ENCODE measurements at regions not wholly inside any gene's neighbourhood (a gene's known extent, or its start where the extent isn't known, plus 50 kb on each side); places are given as distances from the start of the nearest gene placed in this dataset.

- TF ChIP-seq PATZ1 (CRISPR knock-in tag; IDR thresholded peaks at IDR 0.05) (no peak), NCOA2 (CRISPR knock-in tag; IDR thresholded peaks at IDR 0.05) (no peak), CTCF (CRISPR knock-in tag; IDR thresholded peaks at IDR 0.05) (no peak), SETDB1 (CRISPR knock-in tag; IDR thresholded peaks at IDR 0.05; ENCODE audit: borderline replicate concordance) (no peak), YY1 (IDR thresholded peaks at IDR 0.05; ENCODE audit: insufficient read depth, insufficient replicate concordance, low read depth, low read length) (no peak), ZNF431 (CRISPR knock-in tag; IDR thresholded peaks at IDR 0.05; ENCODE audit: borderline replicate concordance, low read depth) (no peak), RFX3 (CRISPR knock-in tag; IDR thresholded peaks at IDR 0.05) (no peak), ZNF318 (CRISPR knock-in tag; IDR thresholded peaks at IDR 0.05) (no peak), CC2D1A (CRISPR knock-in tag; IDR thresholded peaks at IDR 0.05) (no peak), BRD4 (CRISPR knock-in tag; IDR thresholded peaks at IDR 0.05) (no peak), ZNF646 (CRISPR knock-in tag; IDR thresholded peaks at IDR 0.05) (no peak), ZKSCAN1 (IDR thresholded peaks at IDR 0.05; ENCODE audit: low read length) (no peak), POLR2AphosphoS2 (IDR thresholded peaks at IDR 0.05; ENCODE audit: low read depth, low read length) (no peak), EP300 (IDR thresholded peaks at IDR 0.05; ENCODE audit: low read depth in 2 of 2, low read length in 2 of 2) (no peak), EP300 (CRISPR knock-in tag; IDR thresholded peaks at IDR 0.05; ENCODE audit: borderline replicate concordance) (no peak)
These were observed 109.0 kb downstream of the ANXA3 start for GRCh38 chr4:78660559-78660958.

All from HepG2 (cell line).